ENCODE measurements at regions not wholly inside any gene's neighbourhood (a gene's known extent, or its start where the extent isn't known, plus 50 kb on each side); places are given as distances from the start of the nearest gene placed in this dataset.
"Not testable (repeated sequence)": the region's sequence is repeated elsewhere in the genome, so short reads cannot be mapped to it uniquely, and the experiment has no call there.

DNA sequence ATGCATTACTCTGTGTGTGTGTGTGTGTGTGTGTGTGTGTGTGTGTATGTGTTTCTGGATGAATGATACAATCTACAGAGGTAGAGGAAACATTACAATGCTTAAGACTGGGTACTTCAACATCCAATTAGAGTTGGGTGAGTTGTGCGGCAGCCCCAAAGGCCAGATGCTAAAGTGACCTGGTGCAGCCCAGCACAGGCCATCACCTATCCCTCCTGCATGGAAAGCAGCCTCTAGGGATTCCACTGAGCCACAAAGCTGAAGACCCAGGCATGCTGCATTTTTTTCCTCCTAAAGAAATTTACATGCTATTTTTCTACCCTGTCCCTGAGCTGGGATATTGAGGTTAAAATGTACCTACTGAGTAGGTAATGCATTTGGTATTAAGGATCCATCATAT lies 79.1 kb upstream of the ETAA1 start:
- DNase-seq: no peak

DNA sequence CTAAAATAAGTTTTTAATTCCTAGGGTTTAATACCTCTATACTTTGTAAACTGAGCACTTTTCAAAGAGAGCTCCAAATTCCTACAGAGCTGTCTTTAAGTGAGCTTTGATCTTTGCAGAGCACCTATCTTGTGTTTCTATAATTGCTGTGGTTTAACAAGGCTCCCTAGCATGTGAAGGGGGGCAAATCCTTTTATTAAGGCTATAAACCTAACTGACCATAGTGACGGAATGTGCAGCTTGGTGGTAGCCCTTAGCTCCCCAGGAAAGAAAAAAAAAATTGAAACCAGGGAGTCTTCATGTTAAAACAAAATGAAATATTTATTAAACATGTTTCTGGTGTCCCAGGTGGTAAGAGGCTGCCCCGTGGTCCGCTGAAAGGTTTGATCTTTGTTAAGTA lies 78.6 kb upstream of the ETAA1 start:
- no peak for DNase-seq

DNA sequence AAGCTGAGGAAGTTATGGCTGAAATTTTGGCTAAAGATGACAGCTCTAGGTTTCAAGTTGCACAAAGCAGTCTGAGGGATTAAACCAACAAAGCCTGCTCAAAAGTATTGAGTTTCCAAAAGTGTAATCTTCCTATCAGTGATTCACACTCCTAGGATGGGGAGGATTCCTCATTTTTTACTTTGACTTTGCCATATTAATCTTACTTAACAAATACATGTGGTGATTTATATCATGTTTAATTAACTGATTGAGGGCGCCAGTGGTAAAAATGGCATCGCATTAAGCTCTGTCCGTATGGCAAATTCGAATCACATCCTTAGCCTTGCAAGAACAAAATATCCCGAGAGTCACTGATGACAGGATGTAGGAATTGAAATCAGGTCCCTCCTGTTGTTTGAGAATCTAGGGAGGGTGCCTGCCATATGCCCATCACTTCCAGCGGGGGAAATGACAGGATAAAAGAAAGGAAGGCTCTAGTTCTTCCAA lies 78.1 kb upstream of the ETAA1 start:
- no peak for DNase-seq

DNA sequence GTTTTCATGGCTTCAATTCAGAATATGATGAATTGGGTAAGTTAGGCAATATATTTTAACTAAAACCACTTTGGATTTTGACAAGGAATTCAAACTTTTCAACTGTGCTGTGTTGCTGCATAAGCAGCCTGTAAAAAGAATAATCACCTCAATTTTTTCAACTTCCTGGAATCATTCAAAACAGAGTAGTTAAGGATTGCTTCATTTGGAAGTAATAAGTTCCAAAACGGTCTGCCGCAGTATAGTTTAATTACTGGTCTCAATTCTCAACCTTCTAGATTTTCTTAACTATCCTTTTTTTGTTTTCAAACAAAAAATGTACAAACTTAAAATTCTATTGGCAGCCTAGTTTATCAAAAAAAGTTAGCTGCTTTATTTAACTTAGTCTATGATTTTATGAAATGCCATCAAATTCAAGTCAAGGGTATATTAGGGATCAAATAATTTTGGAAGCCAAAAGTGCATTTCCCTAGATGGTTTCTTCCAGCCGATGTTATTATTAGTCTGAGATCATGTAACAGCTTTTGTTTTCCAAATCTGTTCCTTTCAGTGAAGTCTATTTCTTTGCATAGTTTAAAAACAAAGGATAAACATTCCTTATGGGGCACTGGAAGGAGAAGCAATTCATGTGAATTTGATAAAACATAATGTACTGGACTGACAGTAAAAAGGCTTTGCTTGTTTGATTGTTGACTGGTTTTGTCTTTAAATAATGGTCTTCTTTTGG lies 76.1 kb upstream of the ETAA1 start:
- no peak for DNase-seq

DNA sequence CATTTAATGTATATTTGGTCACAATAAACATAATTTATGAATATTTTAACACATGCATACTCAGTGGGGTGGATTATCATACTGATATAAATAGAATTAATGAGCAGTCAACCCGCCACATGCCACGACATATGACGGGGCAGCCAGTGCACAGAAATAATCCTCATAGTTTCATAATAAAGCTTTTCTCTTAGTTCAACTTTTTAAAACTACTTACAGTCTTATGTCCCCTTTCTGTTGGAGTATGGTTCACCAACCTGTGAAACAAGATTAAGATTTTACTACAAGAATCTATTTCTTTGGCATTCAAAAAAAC lies 75.6 kb upstream of the ETAA1 start:
- no peak for DNase-seq

DNA sequence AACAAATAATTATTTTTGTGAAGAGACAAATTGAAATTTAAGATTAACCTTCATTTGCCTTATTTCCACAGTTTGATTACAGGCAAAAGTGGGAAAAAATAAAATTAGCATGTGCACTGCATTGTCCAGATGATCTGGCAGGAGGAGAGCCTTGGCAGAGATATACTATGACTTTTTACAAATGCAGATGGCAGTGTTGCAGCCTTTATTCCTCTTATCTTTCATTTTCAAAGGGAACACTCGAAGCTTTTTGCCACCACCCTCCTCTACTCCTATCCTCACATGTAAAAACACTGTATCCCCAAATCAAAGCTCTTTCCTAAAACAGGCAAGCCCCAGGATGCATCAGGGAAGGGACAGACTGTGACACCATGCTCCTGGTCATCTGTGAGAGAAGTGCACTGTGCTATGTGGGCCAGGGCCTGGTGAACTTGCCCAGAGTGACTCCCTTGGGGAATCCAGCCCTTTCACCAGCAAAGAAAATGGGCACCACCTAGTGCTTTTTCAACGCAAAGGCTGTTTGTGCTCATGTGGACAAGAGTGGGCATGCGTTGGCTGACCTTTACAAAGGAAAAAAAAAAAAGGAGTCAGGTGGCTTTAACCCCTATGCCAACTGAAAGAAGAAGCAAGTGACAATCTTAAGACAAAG lies 74.7 kb upstream of the ETAA1 start:
- no peak for DNase-seq

DNA sequence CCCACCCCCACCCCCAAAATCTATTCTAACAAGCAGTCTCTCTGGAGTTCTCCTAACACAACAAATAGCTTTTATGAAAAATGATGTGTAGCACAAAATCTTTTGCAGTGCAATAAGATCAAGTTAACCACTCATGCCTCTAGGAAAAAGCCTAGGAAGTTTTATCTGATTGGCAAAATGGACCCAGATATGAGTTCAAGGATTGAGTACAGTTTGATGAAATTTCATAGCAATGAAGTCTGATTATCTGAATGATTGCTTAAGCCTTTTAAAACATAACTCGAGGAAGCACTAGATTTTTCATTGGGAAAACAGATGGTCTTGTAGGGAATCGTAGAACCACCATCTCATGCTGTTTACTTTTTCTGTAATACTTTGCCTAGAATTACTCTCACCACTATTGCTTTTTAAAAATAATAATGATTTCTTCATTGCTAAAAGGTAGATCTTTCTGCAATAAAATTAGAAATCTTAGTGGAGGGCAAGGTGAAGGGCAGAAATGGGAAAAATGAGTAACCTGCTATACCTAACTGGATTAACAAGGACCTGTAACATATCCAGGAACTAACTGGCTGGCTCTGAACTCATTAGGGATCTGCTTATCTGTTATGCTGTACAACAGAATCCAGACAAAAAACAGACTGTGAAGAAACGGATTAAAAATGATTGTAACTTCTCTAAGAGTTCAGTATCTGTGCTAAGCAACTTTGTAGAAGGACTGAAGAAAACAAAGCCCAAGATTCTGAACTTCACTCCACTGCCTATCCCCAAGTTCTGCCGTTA lies 73.7 kb upstream of the ETAA1 start:
- DNase-seq: no peak

DNA sequence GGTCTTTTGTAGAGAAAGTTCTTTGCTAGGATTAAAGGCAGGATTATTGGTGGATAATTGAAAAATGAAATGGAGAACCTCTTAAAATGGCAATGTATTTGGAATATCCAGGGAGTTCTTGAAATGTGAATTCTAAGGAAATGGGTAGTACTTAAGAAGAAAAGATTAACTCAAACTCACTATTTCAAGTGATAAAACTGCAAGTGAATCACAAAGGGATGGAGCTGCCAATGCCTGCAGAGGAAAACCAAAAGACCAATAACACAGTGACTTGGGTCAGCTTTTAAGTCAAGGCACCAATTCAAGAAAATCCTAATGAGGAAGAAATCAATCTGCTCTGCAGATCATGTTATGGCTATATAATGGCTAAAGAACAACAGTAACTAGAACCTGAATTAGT lies 67.6 kb upstream of the ETAA1 start:
- DNase-seq: no peak

DNA sequence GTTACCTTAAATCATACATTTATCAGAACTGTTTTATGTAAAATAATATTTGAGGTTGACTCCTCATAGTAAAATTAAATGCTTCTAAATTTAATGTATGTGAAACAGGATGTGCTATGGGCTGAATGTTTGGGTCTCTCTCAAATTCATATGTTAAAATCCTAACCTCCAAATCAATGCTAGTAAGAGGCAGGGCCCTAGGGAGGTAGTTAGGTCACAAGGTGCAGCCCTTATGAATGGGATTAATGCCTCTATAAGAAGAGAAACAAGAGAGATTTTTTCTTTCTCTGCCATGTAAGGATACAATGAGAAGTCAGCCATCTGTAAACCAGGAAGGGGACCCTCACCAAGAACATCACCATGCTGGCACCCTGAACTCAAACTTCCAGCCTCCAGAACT lies 67.2 kb upstream of the ETAA1 start:
- DNase-seq: no peak

DNA sequence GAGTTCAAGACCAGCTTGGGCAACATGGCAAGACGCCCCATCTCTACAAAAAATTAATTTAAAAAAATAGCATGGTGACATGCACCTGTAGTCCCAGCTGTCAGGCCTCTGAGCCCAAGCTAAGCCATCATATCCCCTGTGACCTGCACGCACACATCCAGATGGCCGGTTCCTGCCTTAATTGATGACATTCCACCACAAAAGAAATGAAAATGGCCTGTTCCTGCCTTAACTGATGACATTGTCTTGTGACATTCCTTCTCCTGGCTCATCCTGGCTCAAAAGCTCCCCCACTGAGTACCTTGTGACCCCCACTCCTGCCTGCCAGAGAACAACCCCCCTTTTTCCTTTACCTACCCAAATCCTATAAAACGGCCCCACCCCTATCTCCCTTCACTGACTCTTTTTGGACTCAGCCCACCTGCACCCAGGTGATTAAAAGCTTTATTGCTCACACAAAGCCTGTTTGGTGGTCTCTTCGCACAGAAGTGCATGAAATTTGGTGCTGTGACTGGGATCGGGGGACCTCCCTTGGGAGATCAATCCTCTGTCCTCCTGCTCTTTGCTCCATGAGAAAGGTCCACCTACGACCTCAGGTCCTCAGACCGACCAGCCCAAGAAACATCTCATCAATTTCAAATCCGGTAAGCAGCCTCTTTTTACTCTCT lies 65.6 kb upstream of the ETAA1 start:
- not testable (repeated sequence) for DNase-seq

DNA sequence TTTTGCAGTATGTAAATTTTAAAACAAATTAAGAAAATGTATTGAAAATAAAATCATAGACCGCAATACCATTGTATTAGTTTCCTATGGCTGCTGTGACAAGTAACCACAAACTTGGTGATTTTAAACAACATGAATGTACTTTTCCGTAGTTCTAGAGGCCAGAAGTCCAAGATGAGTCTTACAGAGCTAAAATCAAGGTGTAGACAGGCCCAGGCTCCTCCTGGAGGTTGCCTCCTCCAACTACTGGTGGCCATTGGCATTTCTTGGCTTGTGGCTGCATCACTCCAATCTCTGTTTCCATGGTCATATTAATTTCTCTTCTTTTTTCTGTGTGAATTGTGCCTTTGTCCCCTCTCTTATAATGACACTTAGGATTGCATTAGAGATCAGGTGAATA lies 59.2 kb upstream of the ETAA1 start:
- no peak for DNase-seq

DNA sequence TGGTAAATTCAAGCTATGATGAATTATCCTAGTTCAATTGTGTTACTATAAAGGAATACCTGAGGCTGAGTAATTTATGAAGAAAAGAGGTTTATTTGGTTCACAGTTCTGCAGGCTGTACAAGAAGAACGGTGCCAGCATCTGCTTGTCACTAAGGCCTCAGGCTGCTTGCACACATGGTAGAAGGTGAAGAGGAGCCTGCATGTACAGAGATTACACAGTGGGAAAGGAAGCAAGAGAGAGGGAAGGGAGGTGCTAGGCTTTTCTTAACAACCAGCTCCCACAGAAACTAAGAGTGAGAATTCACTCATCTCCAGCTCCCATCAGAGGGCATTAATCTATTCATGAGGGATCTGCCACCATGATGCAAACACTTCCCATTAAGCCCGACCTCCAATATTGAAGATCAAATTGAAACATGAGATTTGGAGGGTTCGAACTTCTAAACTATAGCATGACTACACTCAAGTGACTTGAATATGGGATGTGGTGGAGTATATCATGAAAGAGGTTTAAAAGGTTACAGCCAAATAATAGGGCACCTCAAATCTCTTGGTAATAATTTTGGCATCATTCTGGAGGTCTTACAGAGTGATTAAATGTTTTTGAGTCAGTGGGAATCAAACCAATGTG lies 58.4 kb upstream of the ETAA1 start:
- DNase-seq: no peak

DNA sequence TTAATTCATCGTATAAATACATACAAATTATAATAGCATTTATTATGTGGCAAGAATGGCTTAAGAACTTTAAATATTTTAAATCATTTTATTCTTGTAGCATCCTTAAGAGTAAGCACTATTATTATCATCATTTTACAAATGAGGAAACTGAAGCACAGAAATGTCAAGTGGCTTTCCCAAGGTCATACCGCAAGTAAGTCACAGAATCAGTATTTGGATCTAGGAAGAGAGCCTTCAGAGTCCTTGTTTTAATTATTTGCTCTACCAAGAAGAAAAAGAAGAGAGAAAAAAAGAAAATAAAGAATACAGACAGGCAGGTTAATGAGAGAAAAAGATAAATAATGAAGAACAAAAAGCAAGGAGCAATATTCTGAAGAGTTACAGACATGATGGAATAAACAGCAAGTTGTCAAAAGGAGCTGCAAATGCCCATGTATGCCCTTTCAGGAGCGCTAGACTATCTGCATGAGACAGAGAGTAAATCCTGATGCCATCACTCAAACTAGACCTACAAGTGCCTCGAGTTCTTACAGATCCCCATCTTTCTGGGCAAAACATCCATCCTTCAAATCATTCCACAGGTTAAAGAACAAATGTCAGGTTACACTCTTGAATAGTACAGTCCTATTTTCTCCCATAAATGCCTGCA lies 57.8 kb upstream of the ETAA1 start:
- DNase-seq: no peak

DNA sequence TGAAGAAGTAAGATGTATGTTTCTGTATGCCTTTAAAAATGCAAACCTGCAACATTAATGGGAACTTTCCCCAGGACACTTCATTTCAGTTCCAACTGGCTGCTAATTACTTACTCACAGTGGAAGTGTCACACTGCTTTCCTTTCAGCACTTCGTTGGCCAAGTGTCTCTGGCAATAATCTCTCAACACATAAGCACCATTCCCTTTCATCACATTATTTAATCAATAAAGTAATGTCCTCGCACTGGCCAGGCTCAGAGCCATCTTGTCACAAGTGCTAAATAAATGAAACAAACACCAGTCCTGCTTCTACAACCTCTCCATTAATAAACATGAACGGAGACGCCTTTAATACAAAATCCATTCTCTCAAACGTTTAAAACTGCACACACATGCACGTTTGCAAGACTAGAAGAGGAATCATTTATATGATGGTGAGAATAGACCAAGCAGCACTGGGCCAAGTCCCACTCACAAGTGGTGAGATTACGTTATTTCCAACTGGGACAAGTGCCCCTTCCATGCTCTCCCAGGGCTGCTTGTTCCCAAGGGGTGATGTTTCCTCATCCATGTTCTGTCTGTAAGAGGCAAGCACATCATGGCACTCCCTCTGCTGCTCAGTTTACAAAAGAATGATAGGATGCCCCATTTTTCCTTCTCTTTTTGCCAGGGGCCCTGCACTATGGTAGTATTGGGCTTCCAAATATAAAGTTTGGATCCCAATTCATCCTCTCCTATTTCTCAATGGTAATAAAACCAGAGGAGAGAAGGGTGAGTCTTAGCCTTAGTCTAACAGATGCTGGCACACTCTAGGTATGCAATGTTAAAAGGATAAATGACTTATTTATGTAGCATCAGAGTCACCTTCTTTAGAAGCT lies 56.8 kb upstream of the ETAA1 start:
- DNase-seq: no peak

DNA sequence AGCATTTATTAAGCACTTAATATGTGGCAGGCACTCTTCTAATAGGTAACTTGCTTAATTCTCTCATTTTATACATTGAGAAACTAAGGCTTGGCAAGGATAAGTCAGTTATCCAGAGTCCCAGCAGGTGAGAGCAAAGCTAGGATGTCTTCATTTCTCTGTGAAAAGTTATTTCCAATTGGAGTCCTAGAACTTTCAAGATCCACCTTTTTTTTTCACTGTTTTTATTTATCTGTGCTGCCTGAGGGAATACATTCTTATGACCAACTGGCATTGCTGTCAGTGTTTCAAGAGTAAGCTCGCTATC lies 56.2 kb upstream of the ETAA1 start:
- no peak for DNase-seq

DNA sequence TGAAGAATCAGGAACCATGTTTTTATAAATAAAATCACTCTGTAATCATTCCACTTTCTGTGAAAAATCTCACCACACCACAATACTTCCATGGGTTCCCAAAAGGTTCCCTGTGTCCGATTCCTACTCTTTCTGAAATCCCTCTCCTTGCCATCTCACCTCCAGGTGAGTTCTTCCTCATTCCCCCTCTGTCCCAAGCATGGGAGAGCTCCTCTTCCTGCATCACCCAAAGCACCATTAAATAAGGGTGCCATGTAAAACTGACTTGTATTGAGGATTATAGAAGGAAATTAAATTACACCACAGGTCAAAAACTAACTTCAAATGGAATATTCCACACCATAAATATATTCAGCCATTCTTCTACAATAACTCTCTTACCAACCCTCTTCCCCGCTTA lies 55.8 kb upstream of the ETAA1 start:
- no peak for DNase-seq

DNA sequence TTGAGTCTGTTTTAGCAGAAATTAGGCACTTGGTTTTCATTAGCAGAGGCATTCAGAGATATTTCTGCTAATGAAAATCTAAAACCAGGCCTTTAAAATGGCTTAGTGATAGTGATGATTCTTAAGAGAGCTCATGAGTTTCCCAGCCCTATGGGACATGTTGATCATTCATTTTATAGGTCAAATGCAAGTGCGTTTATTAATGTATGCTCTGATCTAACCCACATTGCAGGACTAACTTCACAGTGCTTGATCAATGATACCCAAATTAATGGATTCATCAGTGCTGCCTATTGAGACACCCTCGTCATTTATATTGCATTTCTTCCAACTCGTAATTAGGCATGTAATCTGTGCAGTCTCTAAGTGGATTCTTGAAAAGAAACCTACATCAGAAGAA lies 54.7 kb upstream of the ETAA1 start:
- DNase-seq: no peak

DNA sequence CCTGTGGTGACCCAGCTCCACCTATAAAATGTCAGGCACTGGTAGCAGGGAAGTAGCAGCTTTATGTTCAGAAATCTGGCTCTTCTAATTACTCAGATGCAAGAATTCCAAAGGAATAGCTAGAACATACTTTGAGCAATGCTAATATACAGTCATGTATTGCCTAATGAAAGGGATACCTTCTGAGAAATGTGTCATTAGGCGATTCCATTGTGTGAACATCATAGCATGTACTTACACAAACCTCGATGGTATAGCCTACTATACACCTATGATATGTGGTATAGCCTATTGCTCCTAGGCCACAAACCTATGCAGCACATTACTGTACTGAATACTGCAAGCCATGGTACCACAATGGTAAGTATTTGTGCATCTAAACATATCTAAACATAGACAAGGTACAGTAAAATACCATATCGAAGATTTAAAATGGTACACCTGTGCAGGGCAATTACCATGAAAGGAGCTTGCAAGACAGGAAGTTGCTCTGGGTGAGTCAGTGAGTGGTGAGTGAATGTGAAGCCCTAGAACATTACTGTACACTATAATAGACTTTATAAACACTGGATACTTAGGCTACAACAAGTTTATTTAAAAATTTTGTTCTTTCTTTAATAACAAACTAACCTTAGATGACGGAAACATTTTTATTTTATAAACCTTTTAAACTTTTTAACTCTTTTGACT lies 50.3 kb upstream of the ETAA1 start:
- no peak for DNase-seq

All from suppressor macrophage treated with lipopolysaccharide for 1 hour (primary cell).